ENCODE measurements at regions not wholly inside any gene's neighbourhood (a gene's known extent, or its start where the extent isn't known, plus 50 kb on each side); places are given as distances from the start of the nearest gene placed in this dataset.

GRCh38 chr2:78281164-78281563 lies 744.3 kb upstream of the REG3G start:
- H3K36me3 Mint-ChIP-seq (ENCODE audit: low read depth) = no peaks in the 10 kb centered on the region
- no peaks in the 10 kb centered on the region for H3K4me1 Mint-ChIP-seq
- no peak overlapping the region for H3K27ac Mint-ChIP-seq
- Histone ChIP-seq H3K4me1 (ENCODE audit: control insufficient read depth, insufficient read depth, low read length) (no peaks in the 10 kb centered on the region), H3K9me3 (ENCODE audit: control insufficient read depth, low read length) (peaks cover 18% of the 10 kb centered on the region), H3K27me3 (ENCODE audit: control insufficient read depth, insufficient read depth, low read length, poor library complexity, severe bottlenecking) (no peaks in the 10 kb centered on the region), H3K27ac (ENCODE audit: low read depth, low read length) (no peak overlapping the region), H3K9ac (ENCODE audit: extremely low read depth, low read length, poor library complexity, severe bottlenecking) (no peak overlapping the region), H3K4me3 (ENCODE audit: low read length) (no peak overlapping the region), H3K36me3 (ENCODE audit: control insufficient read depth, insufficient read depth, low read length) (no peaks in the 10 kb centered on the region)
- no peak for TF ChIP-seq CTCF (conservative IDR thresholded peaks at IDR 0.05)
- 90 to 91% methylated on average over 5 of the region's 5 CpGs for WGBS, 2 experiments (ENCODE audit: insufficient coverage in 1 of 2, insufficient read length in 1 of 2)
- no peak for DNase-seq
- H3K27me3 Mint-ChIP-seq (ENCODE audit: insufficient read depth) = no peaks in the 10 kb centered on the region
- H3K4me3 Mint-ChIP-seq = no peak overlapping the region
- peaks cover 23% of the 10 kb centered on the region for H3K9me3 Mint-ChIP-seq

- 100% methylated on average over 2 of the region's 3 CpGs; no CpG with 5 or more reads in 1 of the 2 experiments for WGBS, 2 experiments (ENCODE audit: insufficient coverage in 1 of 2, insufficient read length in 1 of 2)
- TF ChIP-seq CTCF (conservative IDR thresholded peaks at IDR 0.05) = no peak
- DNase-seq = no peak
- no peaks in the 10 kb centered on the region for H3K4me1 ChIP-seq (ENCODE audit: control insufficient read depth, insufficient read depth, low read length)
- no peak overlapping the region for H3K27ac ChIP-seq (ENCODE audit: low read depth, low read length)
- no peak overlapping the region for H3K27ac Mint-ChIP-seq
- no peak overlapping the region for H3K4me3 ChIP-seq (ENCODE audit: low read length)
- H3K36me3 Mint-ChIP-seq (ENCODE audit: low read depth) = no peaks in the 10 kb centered on the region
- no peaks in the 10 kb centered on the region for H3K27me3 Mint-ChIP-seq (ENCODE audit: insufficient read depth)
- H3K27me3 ChIP-seq (ENCODE audit: control insufficient read depth, insufficient read depth, low read length, poor library complexity, severe bottlenecking) = no peaks in the 10 kb centered on the region
- no peaks in the 10 kb centered on the region for H3K9me3 ChIP-seq (ENCODE audit: control insufficient read depth, low read length)
- H3K36me3 ChIP-seq (ENCODE audit: control insufficient read depth, insufficient read depth, low read length) = no peaks in the 10 kb centered on the region
- H3K9ac ChIP-seq (ENCODE audit: extremely low read depth, low read length, poor library complexity, severe bottlenecking) = no peak overlapping the region
- no peaks in the 10 kb centered on the region for H3K9me3 Mint-ChIP-seq
- H3K4me3 Mint-ChIP-seq = no peak overlapping the region
- H3K4me1 Mint-ChIP-seq = no peaks in the 10 kb centered on the region
Measured at GRCh38 chr2:78290581-78291214, 734.8 kb upstream of the REG3G start.

- Mint-ChIP-seq H3K27ac (no peak overlapping the region), H3K4me3 (no peak overlapping the region), H3K36me3 (ENCODE audit: low read depth) (no peaks in the 10 kb centered on the region), H3K27me3 (ENCODE audit: insufficient read depth) (no peaks in the 10 kb centered on the region), H3K9me3 (no peaks in the 10 kb centered on the region), H3K4me1 (no peaks in the 10 kb centered on the region)
- Histone ChIP-seq H3K27ac (ENCODE audit: low read depth, low read length) (no peak overlapping the region), H3K27me3 (ENCODE audit: control insufficient read depth, insufficient read depth, low read length, poor library complexity, severe bottlenecking) (no peaks in the 10 kb centered on the region), H3K9me3 (ENCODE audit: control insufficient read depth, low read length) (no peaks in the 10 kb centered on the region), H3K4me1 (ENCODE audit: control insufficient read depth, insufficient read depth, low read length) (no peaks in the 10 kb centered on the region), H3K36me3 (ENCODE audit: control insufficient read depth, insufficient read depth, low read length) (no peaks in the 10 kb centered on the region), H3K9ac (ENCODE audit: extremely low read depth, low read length, poor library complexity, severe bottlenecking) (no peak overlapping the region), H3K4me3 (ENCODE audit: low read length) (no peak overlapping the region)
- no peak for DNase-seq
- 62% methylated on average over 1 of the region's 1 CpG; no CpG with 5 or more reads in 1 of the 2 experiments for WGBS, 2 experiments (ENCODE audit: insufficient coverage in 1 of 2, insufficient read length in 1 of 2)
- no peak for TF ChIP-seq CTCF (conservative IDR thresholded peaks at IDR 0.05)
Measured at GRCh38 chr2:78293768-78294167, 731.7 kb upstream of the REG3G start.
